ENCODE measurements at regions not wholly inside any gene's neighbourhood (a gene's known extent, or its start where the extent isn't known, plus 50 kb on each side); places are given as distances from the start of the nearest gene placed in this dataset.

- Histone ChIP-seq H3K4me1 (peaks cover 5% of the 10 kb centered on the region), H3K4me3 (no peak overlapping the region), H3K9me3 (peaks cover 3% of the 10 kb centered on the region), H3K36me3 (ENCODE audit: insufficient read depth in 1 of 2, low read depth in 1 of 2) (no peaks in the 10 kb centered on the region), H3K27me3 (ENCODE audit: insufficient read depth in 3 of 3, low read length in 2 of 3) (no peaks in the 10 kb centered on the region), H3K27ac (peak overlapping the region; percentile 28)
- TF ChIP-seq CTCF (IDR thresholded peaks at IDR 0.05): no peak
- intact Hi-C loops (cut with DNase I): no loop called here
- DNase-seq: peak in 1 of 2 donors; percentile 68
- peak in 3 of 4 donors; percentile 22 to 51 (median 29) for ATAC-seq
- 47 to 50% (median 49%) methylated on average over 4 of the region's 4 CpGs for WGBS, 3 donors
Observed at GRCh38 chr2:236661061-236661761, 91.6 kb downstream of the ACKR3 start.

GRCh38 chr2:236661762-236662110 is 92.1 kb downstream of the ACKR3 start:
- Histone ChIP-seq H3K27me3 (ENCODE audit: insufficient read depth in 3 of 3, low read length in 2 of 3) (no peaks in the 10 kb centered on the region), H3K4me1 (peaks cover 5% of the 10 kb centered on the region), H3K27ac (peak overlapping the region; percentile 28), H3K36me3 (ENCODE audit: insufficient read depth in 1 of 2, low read depth in 1 of 2) (no peaks in the 10 kb centered on the region), H3K9me3 (peaks cover 8% of the 10 kb centered on the region), H3K4me3 (no peak overlapping the region)
- intact Hi-C loops (cut with DNase I): no loop called here
- 39 to 57% (median 43%) methylated on average over 2 of the region's 2 CpGs for WGBS, 3 donors
- DNase-seq: no peak
- peak; percentile 21 to 59 (median 24) for ATAC-seq
- no peak for TF ChIP-seq CTCF (IDR thresholded peaks at IDR 0.05)

- DNase-seq: no peak
- H3K4me1 ChIP-seq: peaks cover 5% of the 10 kb centered on the region
- intact Hi-C loops (cut with DNase I): no loop called here
- peak overlapping the region; percentile 28 for H3K27ac ChIP-seq
- TF ChIP-seq CTCF (IDR thresholded peaks at IDR 0.05): no peak
- ATAC-seq: peak in 2 of 4 donors; percentile 4 to 44
- H3K9me3 ChIP-seq: peaks cover 10% of the 10 kb centered on the region
- H3K4me3 ChIP-seq: no peak overlapping the region
- 64 to 73% (median 65%) methylated on average over 11 of the region's 11 CpGs for WGBS, 3 donors
- H3K27me3 ChIP-seq (ENCODE audit: insufficient read depth in 3 of 3, low read length in 2 of 3): no peaks in the 10 kb centered on the region
- no peaks in the 10 kb centered on the region for H3K36me3 ChIP-seq (ENCODE audit: insufficient read depth in 1 of 2, low read depth in 1 of 2)
Observed at GRCh38 chr2:236662231-236663185, 92.9 kb downstream of the ACKR3 start.

- H3K27me3 ChIP-seq (ENCODE audit: insufficient read depth in 3 of 3, low read length in 2 of 3): no peaks in the 10 kb centered on the region
- peak overlapping the region; percentile 20 for H3K27ac ChIP-seq
- peak; percentile 36 to 57 (median 54) for ATAC-seq
- peak; percentile 78 to 83 for DNase-seq
- no peak for TF ChIP-seq CTCF (IDR thresholded peaks at IDR 0.05)
- 19 to 44% (median 28%) methylated on average over 17 of the region's 17 CpGs for WGBS, 3 donors
- no peaks in the 10 kb centered on the region for H3K36me3 ChIP-seq (ENCODE audit: insufficient read depth in 1 of 2, low read depth in 1 of 2)
- intact Hi-C loops (cut with DNase I): no loop called here
- peaks cover 5% of the 10 kb centered on the region for H3K4me1 ChIP-seq
- no peak overlapping the region for H3K4me3 ChIP-seq
- H3K9me3 ChIP-seq: peaks cover 10% of the 10 kb centered on the region
Observed at GRCh38 chr2:236663287-236664101, 93.9 kb downstream of the ACKR3 start.

Measured in psoas muscle (tissue), 7 donors.